HCT116 (cell line): ENCODE measurements at regions not wholly inside any gene's neighbourhood (a gene's known extent, or its start where the extent isn't known, plus 50 kb on each side); places are given as distances from the start of the nearest gene placed in this dataset.

Source experiments
- CTCF ChIP-seq, 3 experiments: fragments of 200-600 bp in 1 of 3; sonication (generic) in 1 of 3; IDR thresholded peaks in 2 of 3; conservative IDR thresholded peaks in 1 of 3; 2 replicates each; pipeline ENCODE4 v1.5.1; 2012 to 2017; ENCODE audit warnings: low read depth in 2 of 3, low read length in 2 of 3, antibody characterized with exemption in 1 of 3, borderline replicate concordance in 1 of 3, control low read depth in 1 of 3, mild to moderate bottlenecking in 1 of 3, mixed read lengths in 1 of 3, mixed run types in 1 of 3, moderate library complexity in 1 of 3; ENCODE audit not compliant: insufficient read depth in 1 of 3
- ZNF274 ChIP-seq: fragments of 200-500 bp; sonication (Bioruptor generic); IDR thresholded peaks from 2 replicates; pipeline ENCODE4 v1.6.1; 2014; ENCODE audit warnings: mild to moderate bottlenecking, low read depth, low read length, inconsistent platforms

- TF ChIP-seq ZNF274 = no peak
- no peak for TF ChIP-seq CTCF (IDR thresholded peaks at IDR 0.05 in 2 of 3, conservative IDR thresholded peaks at IDR 0.05 in 1 of 3; ENCODE audit: borderline replicate concordance in 1 of 3, insufficient read depth in 1 of 3, low read depth in 2 of 3, low read length in 2 of 3)
Measured at GRCh38 chr2:78963881-78964280, 61.6 kb upstream of the REG3G start.
